ENCODE measurements at regions not wholly inside any gene's neighbourhood (a gene's known extent, or its start where the extent isn't known, plus 50 kb on each side); places are given as distances from the start of the nearest gene placed in this dataset.

GRCh38 chr7:114852293-114852692 is 69.6 kb upstream of the MDFIC start:
- H3K27ac ChIP-seq (ENCODE audit: insufficient read depth in 1 of 2, low read depth in 1 of 2, low read length in 2 of 2, poor library complexity in 1 of 2, severe bottlenecking in 2 of 2), result no peak overlapping the region
- no peaks in the 10 kb centered on the region for H3K4me1 ChIP-seq (ENCODE audit: control extremely low read depth in 1 of 4, control insufficient read depth in 4 of 4, insufficient read depth in 4 of 4, low read length in 3 of 4)
- H3K27me3 ChIP-seq (replicated peaks in 2 of 5; ENCODE audit: control insufficient read depth in 4 of 5, insufficient read depth in 5 of 5, low read length in 4 of 5), result no peaks in the 10 kb centered on the region
- H3K4me3 ChIP-seq (ENCODE audit: control insufficient read depth in 1 of 7, extremely low read depth in 1 of 7, insufficient read depth in 4 of 7, low read depth in 2 of 7, low read length in 6 of 7), result no peak overlapping the region
- POLR2A ChIA-PET, result no interaction called here
- CTCF ChIA-PET, result no interaction called here
- no peaks in the 10 kb centered on the region for H3K36me3 ChIP-seq (ENCODE audit: control insufficient read depth in 4 of 4, insufficient read depth in 4 of 4, low read length in 3 of 4)
- DNase-seq, result no peak
- no peaks in the 10 kb centered on the region for H3K9me3 ChIP-seq (ENCODE audit: control extremely low read depth in 1 of 5, control insufficient read depth in 4 of 5, insufficient read depth in 2 of 5, low read depth in 1 of 5, low read length in 4 of 5)

GRCh38 chr7:114853189-114853588 is 68.7 kb upstream of the MDFIC start:
- WGBS (ENCODE audit: insufficient coverage), result 90% methylated on average over 2 of the region's 4 CpGs
- ChIA-PET CTCF (interaction anchor here (2.7 kb wide), 1 partner anchor 12 kb away, joined by 8 read pairs; no protein-coding TSS in a partner anchor), POLR2A (no interaction called here)
- Histone ChIP-seq H3K27me3 (replicated peaks in 2 of 5; ENCODE audit: control insufficient read depth in 4 of 5, insufficient read depth in 5 of 5, low read length in 4 of 5) (no peaks in the 10 kb centered on the region), H3K4me1 (ENCODE audit: control extremely low read depth in 1 of 4, control insufficient read depth in 4 of 4, insufficient read depth in 4 of 4, low read length in 3 of 4) (no peaks in the 10 kb centered on the region), H3K27ac (ENCODE audit: insufficient read depth in 1 of 2, low read depth in 1 of 2, low read length in 2 of 2, poor library complexity in 1 of 2, severe bottlenecking in 2 of 2) (no peak overlapping the region), H3K9me3 (ENCODE audit: control extremely low read depth in 1 of 5, control insufficient read depth in 4 of 5, insufficient read depth in 2 of 5, low read depth in 1 of 5, low read length in 4 of 5) (no peaks in the 10 kb centered on the region), H3K36me3 (ENCODE audit: control insufficient read depth in 4 of 4, insufficient read depth in 4 of 4, low read length in 3 of 4) (no peaks in the 10 kb centered on the region), H3K4me3 (ENCODE audit: control insufficient read depth in 1 of 7, extremely low read depth in 1 of 7, insufficient read depth in 4 of 7, low read depth in 2 of 7, low read length in 6 of 7) (no peak overlapping the region)
- DNase-seq, result no peak

- no peak for DNase-seq
- no peaks in the 10 kb centered on the region for H3K27me3 ChIP-seq (replicated peaks in 2 of 5; ENCODE audit: control insufficient read depth in 4 of 5, insufficient read depth in 5 of 5, low read length in 4 of 5)
- no peak overlapping the region for H3K27ac ChIP-seq (ENCODE audit: insufficient read depth in 1 of 2, low read depth in 1 of 2, low read length in 2 of 2, poor library complexity in 1 of 2, severe bottlenecking in 2 of 2)
- H3K4me1 ChIP-seq (ENCODE audit: control extremely low read depth in 1 of 4, control insufficient read depth in 4 of 4, insufficient read depth in 4 of 4, low read length in 3 of 4), result no peaks in the 10 kb centered on the region
- no peaks in the 10 kb centered on the region for H3K36me3 ChIP-seq (ENCODE audit: control insufficient read depth in 4 of 4, insufficient read depth in 4 of 4, low read length in 3 of 4)
- WGBS (ENCODE audit: insufficient coverage), result 100% methylated on average over 2 of the region's 2 CpGs
- H3K9me3 ChIP-seq (ENCODE audit: control extremely low read depth in 1 of 5, control insufficient read depth in 4 of 5, insufficient read depth in 2 of 5, low read depth in 1 of 5, low read length in 4 of 5), result no peaks in the 10 kb centered on the region
- ChIA-PET CTCF (interaction anchor here (2.7 kb wide), 1 partner anchor 11 kb away, joined by 8 read pairs; no protein-coding TSS in a partner anchor), POLR2A (no interaction called here)
- no peak overlapping the region for H3K4me3 ChIP-seq (ENCODE audit: control insufficient read depth in 1 of 7, extremely low read depth in 1 of 7, insufficient read depth in 4 of 7, low read depth in 2 of 7, low read length in 6 of 7)
Observed at GRCh38 chr7:114854369-114854768, 67.5 kb upstream of the MDFIC start.

- no peak overlapping the region for H3K4me3 ChIP-seq (ENCODE audit: control insufficient read depth in 1 of 7, extremely low read depth in 1 of 7, insufficient read depth in 4 of 7, low read depth in 2 of 7, low read length in 6 of 7)
- ChIA-PET POLR2A (no interaction called here), CTCF (no interaction called here)
- no peaks in the 10 kb centered on the region for H3K27me3 ChIP-seq (replicated peaks in 2 of 5; ENCODE audit: control insufficient read depth in 4 of 5, insufficient read depth in 5 of 5, low read length in 4 of 5)
- no peak for DNase-seq
- no peaks in the 10 kb centered on the region for H3K4me1 ChIP-seq (ENCODE audit: control extremely low read depth in 1 of 4, control insufficient read depth in 4 of 4, insufficient read depth in 4 of 4, low read length in 3 of 4)
- H3K27ac ChIP-seq (ENCODE audit: insufficient read depth in 1 of 2, low read depth in 1 of 2, low read length in 2 of 2, poor library complexity in 1 of 2, severe bottlenecking in 2 of 2), result no peak overlapping the region
- WGBS (ENCODE audit: insufficient coverage), result 86% methylated on average over 1 of the region's 3 CpGs
- H3K9me3 ChIP-seq (ENCODE audit: control extremely low read depth in 1 of 5, control insufficient read depth in 4 of 5, insufficient read depth in 2 of 5, low read depth in 1 of 5, low read length in 4 of 5), result no peaks in the 10 kb centered on the region
- no peaks in the 10 kb centered on the region for H3K36me3 ChIP-seq (ENCODE audit: control insufficient read depth in 4 of 4, insufficient read depth in 4 of 4, low read length in 3 of 4)
Observed at GRCh38 chr7:114856625-114857024, 65.3 kb upstream of the MDFIC start.

GRCh38 chr7:114857605-114858004 is 64.3 kb upstream of the MDFIC start:
- Histone ChIP-seq H3K4me1 (ENCODE audit: control extremely low read depth in 1 of 4, control insufficient read depth in 4 of 4, insufficient read depth in 4 of 4, low read length in 3 of 4) (no peaks in the 10 kb centered on the region), H3K27me3 (replicated peaks in 2 of 5; ENCODE audit: control insufficient read depth in 4 of 5, insufficient read depth in 5 of 5, low read length in 4 of 5) (no peaks in the 10 kb centered on the region), H3K27ac (ENCODE audit: insufficient read depth in 1 of 2, low read depth in 1 of 2, low read length in 2 of 2, poor library complexity in 1 of 2, severe bottlenecking in 2 of 2) (no peak overlapping the region), H3K36me3 (ENCODE audit: control insufficient read depth in 4 of 4, insufficient read depth in 4 of 4, low read length in 3 of 4) (no peaks in the 10 kb centered on the region), H3K9me3 (ENCODE audit: control extremely low read depth in 1 of 5, control insufficient read depth in 4 of 5, insufficient read depth in 2 of 5, low read depth in 1 of 5, low read length in 4 of 5) (no peaks in the 10 kb centered on the region), H3K4me3 (ENCODE audit: control insufficient read depth in 1 of 7, extremely low read depth in 1 of 7, insufficient read depth in 4 of 7, low read depth in 2 of 7, low read length in 6 of 7) (no peak overlapping the region)
- WGBS (ENCODE audit: insufficient coverage), result no CpG with 5 or more reads among the region's 1 CpG
- DNase-seq, result no peak
- POLR2A ChIA-PET, result no interaction called here
- CTCF ChIA-PET, result interaction anchor here (1.4 kb wide), 1 partner anchor 1439 kb away, joined by 3 read pairs; no protein-coding TSS in a partner anchor

- WGBS (ENCODE audit: insufficient coverage), result 100% methylated on average over 1 of the region's 1 CpG
Observed at GRCh38 chr7:114859477-114859876, 62.4 kb upstream of the MDFIC start.

GRCh38 chr7:114860206-114860605 is 61.7 kb upstream of the MDFIC start:
- no peaks in the 10 kb centered on the region for H3K36me3 ChIP-seq (ENCODE audit: control insufficient read depth in 4 of 4, insufficient read depth in 4 of 4, low read length in 3 of 4)
- no peak overlapping the region for H3K4me3 ChIP-seq (ENCODE audit: control insufficient read depth in 1 of 7, extremely low read depth in 1 of 7, insufficient read depth in 4 of 7, low read depth in 2 of 7, low read length in 6 of 7)
- no peaks in the 10 kb centered on the region for H3K9me3 ChIP-seq (ENCODE audit: control extremely low read depth in 1 of 5, control insufficient read depth in 4 of 5, insufficient read depth in 2 of 5, low read depth in 1 of 5, low read length in 4 of 5)
- no peak for DNase-seq
- no peaks in the 10 kb centered on the region for H3K4me1 ChIP-seq (ENCODE audit: control extremely low read depth in 1 of 4, control insufficient read depth in 4 of 4, insufficient read depth in 4 of 4, low read length in 3 of 4)
- CTCF ChIA-PET, result no interaction called here
- no CpG with 5 or more reads among the region's 2 CpGs for WGBS (ENCODE audit: insufficient coverage)
- H3K27me3 ChIP-seq (replicated peaks in 2 of 5; ENCODE audit: control insufficient read depth in 4 of 5, insufficient read depth in 5 of 5, low read length in 4 of 5), result no peaks in the 10 kb centered on the region
- POLR2A ChIA-PET, result no interaction called here
- H3K27ac ChIP-seq (ENCODE audit: insufficient read depth in 1 of 2, low read depth in 1 of 2, low read length in 2 of 2, poor library complexity in 1 of 2, severe bottlenecking in 2 of 2), result no peak overlapping the region

More at GRCh38 chr7:114859477-114859876, 62.4 kb upstream of the MDFIC start:
- Histone ChIP-seq H3K9me3 (ENCODE audit: control extremely low read depth in 1 of 5, control insufficient read depth in 4 of 5, insufficient read depth in 2 of 5, low read depth in 1 of 5, low read length in 4 of 5) (no peaks in the 10 kb centered on the region), H3K4me3 (ENCODE audit: control insufficient read depth in 1 of 7, extremely low read depth in 1 of 7, insufficient read depth in 4 of 7, low read depth in 2 of 7, low read length in 6 of 7) (no peak overlapping the region), H3K4me1 (ENCODE audit: control extremely low read depth in 1 of 4, control insufficient read depth in 4 of 4, insufficient read depth in 4 of 4, low read length in 3 of 4) (no peaks in the 10 kb centered on the region), H3K27me3 (replicated peaks in 2 of 5; ENCODE audit: control insufficient read depth in 4 of 5, insufficient read depth in 5 of 5, low read length in 4 of 5) (no peaks in the 10 kb centered on the region), H3K36me3 (ENCODE audit: control insufficient read depth in 4 of 4, insufficient read depth in 4 of 4, low read length in 3 of 4) (no peaks in the 10 kb centered on the region), H3K27ac (ENCODE audit: insufficient read depth in 1 of 2, low read depth in 1 of 2, low read length in 2 of 2, poor library complexity in 1 of 2, severe bottlenecking in 2 of 2) (no peak overlapping the region)
- POLR2A ChIA-PET, result no interaction called here
- CTCF ChIA-PET, result no interaction called here
- DNase-seq, result no peak
